NCI-H1694 (cell line): ENCODE measurements at regions not wholly inside any gene's neighbourhood (a gene's known extent, or its start where the extent isn't known, plus 50 kb on each side); places are given as distances from the start of the nearest gene placed in this dataset.

ENCODE experiments used
- DNase-seq: peaks from one replicate; lab custom pipeline; 2025; lab: John Stamatoyannopoulos, UW

GRCh38 chr11:45473341-45473895 is 187.3 kb upstream of the SYT13 start:
- DNase-seq = peak; percentile 79

GRCh38 chr11:45472716-45473317 is 186.7 kb upstream of the SYT13 start:
- DNase-seq = no peak

- DNase-seq = no peak
Observed at GRCh38 chr11:45471266-45471665, 185.1 kb upstream of the SYT13 start.

- DNase-seq = no peak
Observed at GRCh38 chr11:45470794-45471167, 184.6 kb upstream of the SYT13 start.

- DNase-seq = no peak
Observed at GRCh38 chr11:45470151-45470793, 184.1 kb upstream of the SYT13 start.

GRCh38 chr11:45468267-45468856 is 182.2 kb upstream of the SYT13 start:
- no peak for DNase-seq

GRCh38 chr11:45463541-45463940 is 177.4 kb upstream of the SYT13 start:
- no peak for DNase-seq

- DNase-seq = no peak
Observed at GRCh38 chr11:45461514-45461913, 175.4 kb upstream of the SYT13 start.

GRCh38 chr11:45459491-45459890 is 173.3 kb upstream of the SYT13 start:
- DNase-seq = no peak

- no peak for DNase-seq
Observed at GRCh38 chr11:45458269-45458668, 172.1 kb upstream of the SYT13 start.

- no peak for DNase-seq
Observed at GRCh38 chr11:45457649-45458048, 171.5 kb upstream of the SYT13 start.

GRCh38 chr11:45456686-45457085 is 170.5 kb upstream of the SYT13 start:
- DNase-seq = no peak

GRCh38 chr11:45455536-45455935 is 169.4 kb upstream of the SYT13 start:
- no peak for DNase-seq

- DNase-seq = no peak
Observed at GRCh38 chr11:45454917-45455401, 168.8 kb upstream of the SYT13 start.

GRCh38 chr11:45453721-45454120 is 167.6 kb upstream of the SYT13 start:
- DNase-seq = no peak

GRCh38 chr11:45451766-45452440 is 165.8 kb upstream of the SYT13 start:
- no peak for DNase-seq

- no peak for DNase-seq
Observed at GRCh38 chr11:45450189-45450588, 164.0 kb upstream of the SYT13 start.

GRCh38 chr11:45449036-45449601 is 163.0 kb upstream of the SYT13 start:
- no peak for DNase-seq

- DNase-seq = no peak
Observed at GRCh38 chr11:45448561-45448960, 162.4 kb upstream of the SYT13 start.

- no peak for DNase-seq
Observed at GRCh38 chr11:45446998-45447397, 160.9 kb upstream of the SYT13 start.

- no peak for DNase-seq
Observed at GRCh38 chr11:45446434-45446833, 160.3 kb upstream of the SYT13 start.

- no peak for DNase-seq
Observed at GRCh38 chr11:45444796-45445195, 158.7 kb upstream of the SYT13 start.
